ENCODE measurements at regions not wholly inside any gene's neighbourhood (a gene's known extent, or its start where the extent isn't known, plus 50 kb on each side); places are given as distances from the start of the nearest gene placed in this dataset.

- H3K27ac Mint-ChIP-seq, result peak overlapping the region; percentile 79
- H3K4me3 Mint-ChIP-seq, result peak overlapping the region; percentile 72
- H3K27me3 Mint-ChIP-seq (ENCODE audit: low read depth), result peaks cover 20% of the 10 kb centered on the region
- H3K9me3 Mint-ChIP-seq, result no peaks in the 10 kb centered on the region
- no peaks in the 10 kb centered on the region for H3K36me3 Mint-ChIP-seq (ENCODE audit: low read depth)
- peaks cover 45% of the 10 kb centered on the region for H3K4me1 Mint-ChIP-seq (ENCODE audit: low read depth)
Observed at GRCh38 chr2:64331114-64331645, 122.8 kb upstream of the LGALSL start.

- H3K4me1 Mint-ChIP-seq (ENCODE audit: low read depth), result peaks cover 37% of the 10 kb centered on the region
- H3K36me3 Mint-ChIP-seq (ENCODE audit: low read depth), result no peaks in the 10 kb centered on the region
- no peak overlapping the region for H3K27ac Mint-ChIP-seq
- no peak overlapping the region for H3K4me3 Mint-ChIP-seq
- peaks cover 25% of the 10 kb centered on the region for H3K27me3 Mint-ChIP-seq (ENCODE audit: low read depth)
- no peaks in the 10 kb centered on the region for H3K9me3 Mint-ChIP-seq
Observed at GRCh38 chr2:64331849-64332699, 121.9 kb upstream of the LGALSL start.

- Mint-ChIP-seq H3K27ac (no peak overlapping the region), H3K9me3 (no peaks in the 10 kb centered on the region), H3K4me1 (ENCODE audit: low read depth) (peaks cover 9% of the 10 kb centered on the region), H3K36me3 (ENCODE audit: low read depth) (no peaks in the 10 kb centered on the region), H3K27me3 (ENCODE audit: low read depth) (peaks cover 32% of the 10 kb centered on the region), H3K4me3 (no peak overlapping the region)
Observed at GRCh38 chr2:64336171-64336570, 117.8 kb upstream of the LGALSL start.

GRCh38 chr2:64337314-64337713, 116.6 kb upstream of the LGALSL start:
- H3K4me3 Mint-ChIP-seq, result no peak overlapping the region
- no peak overlapping the region for H3K27ac Mint-ChIP-seq
- H3K4me1 Mint-ChIP-seq (ENCODE audit: low read depth), result peaks cover 4% of the 10 kb centered on the region
- H3K27me3 Mint-ChIP-seq (ENCODE audit: low read depth), result peaks cover 32% of the 10 kb centered on the region
- no peaks in the 10 kb centered on the region for H3K36me3 Mint-ChIP-seq (ENCODE audit: low read depth)
- H3K9me3 Mint-ChIP-seq, result no peaks in the 10 kb centered on the region

- no peak overlapping the region for H3K27ac Mint-ChIP-seq
- peaks cover 4% of the 10 kb centered on the region for H3K4me1 Mint-ChIP-seq (ENCODE audit: low read depth)
- no peak overlapping the region for H3K4me3 Mint-ChIP-seq
- no peaks in the 10 kb centered on the region for H3K9me3 Mint-ChIP-seq
- no peaks in the 10 kb centered on the region for H3K36me3 Mint-ChIP-seq (ENCODE audit: low read depth)
- H3K27me3 Mint-ChIP-seq (ENCODE audit: low read depth), result peaks cover 28% of the 10 kb centered on the region
Observed at GRCh38 chr2:64338108-64338507, 115.9 kb upstream of the LGALSL start.

- no peak overlapping the region for H3K4me3 Mint-ChIP-seq
- no peaks in the 10 kb centered on the region for H3K36me3 Mint-ChIP-seq (ENCODE audit: low read depth)
- H3K27me3 Mint-ChIP-seq (ENCODE audit: low read depth), result peaks cover 32% of the 10 kb centered on the region
- no peak overlapping the region for H3K27ac Mint-ChIP-seq
- peaks cover 4% of the 10 kb centered on the region for H3K4me1 Mint-ChIP-seq (ENCODE audit: low read depth)
- no peaks in the 10 kb centered on the region for H3K9me3 Mint-ChIP-seq
Observed at GRCh38 chr2:64338910-64339500, 115.0 kb upstream of the LGALSL start.

- H3K9me3 Mint-ChIP-seq, result no peaks in the 10 kb centered on the region
- H3K4me3 Mint-ChIP-seq, result no peak overlapping the region
- H3K4me1 Mint-ChIP-seq (ENCODE audit: low read depth), result peaks cover 4% of the 10 kb centered on the region
- no peak overlapping the region for H3K27ac Mint-ChIP-seq
- H3K27me3 Mint-ChIP-seq (ENCODE audit: low read depth), result peaks cover 24% of the 10 kb centered on the region
- no peaks in the 10 kb centered on the region for H3K36me3 Mint-ChIP-seq (ENCODE audit: low read depth)
Observed at GRCh38 chr2:64341461-64341860, 112.5 kb upstream of the LGALSL start.

- Mint-ChIP-seq H3K4me1 (ENCODE audit: low read depth) (peaks cover 4% of the 10 kb centered on the region), H3K27me3 (ENCODE audit: low read depth) (peaks cover 25% of the 10 kb centered on the region), H3K36me3 (ENCODE audit: low read depth) (no peaks in the 10 kb centered on the region), H3K27ac (no peak overlapping the region), H3K9me3 (no peaks in the 10 kb centered on the region), H3K4me3 (no peak overlapping the region)
Observed at GRCh38 chr2:64342195-64343099, 111.5 kb upstream of the LGALSL start.

- no peaks in the 10 kb centered on the region for H3K9me3 Mint-ChIP-seq
- no peaks in the 10 kb centered on the region for H3K4me1 Mint-ChIP-seq (ENCODE audit: low read depth)
- no peak overlapping the region for H3K4me3 Mint-ChIP-seq
- H3K27ac Mint-ChIP-seq, result no peak overlapping the region
- peaks cover 26% of the 10 kb centered on the region for H3K27me3 Mint-ChIP-seq (ENCODE audit: low read depth)
- no peaks in the 10 kb centered on the region for H3K36me3 Mint-ChIP-seq (ENCODE audit: low read depth)
Observed at GRCh38 chr2:64344999-64345576, 108.9 kb upstream of the LGALSL start.

GRCh38 chr2:64345998-64346397, 108.0 kb upstream of the LGALSL start:
- H3K27ac Mint-ChIP-seq, result no peak overlapping the region
- no peaks in the 10 kb centered on the region for H3K36me3 Mint-ChIP-seq (ENCODE audit: low read depth)
- H3K4me3 Mint-ChIP-seq, result no peak overlapping the region
- H3K4me1 Mint-ChIP-seq (ENCODE audit: low read depth), result no peaks in the 10 kb centered on the region
- H3K9me3 Mint-ChIP-seq, result no peaks in the 10 kb centered on the region
- H3K27me3 Mint-ChIP-seq (ENCODE audit: low read depth), result peaks cover 19% of the 10 kb centered on the region

- no peaks in the 10 kb centered on the region for H3K36me3 Mint-ChIP-seq (ENCODE audit: low read depth)
- no peaks in the 10 kb centered on the region for H3K9me3 Mint-ChIP-seq
- no peaks in the 10 kb centered on the region for H3K4me1 Mint-ChIP-seq (ENCODE audit: low read depth)
- H3K4me3 Mint-ChIP-seq, result no peak overlapping the region
- H3K27ac Mint-ChIP-seq, result no peak overlapping the region
- peaks cover 17% of the 10 kb centered on the region for H3K27me3 Mint-ChIP-seq (ENCODE audit: low read depth)
Observed at GRCh38 chr2:64348386-64349130, 105.4 kb upstream of the LGALSL start.

- H3K27ac Mint-ChIP-seq, result no peak overlapping the region
- no peaks in the 10 kb centered on the region for H3K36me3 Mint-ChIP-seq (ENCODE audit: low read depth)
- H3K4me1 Mint-ChIP-seq (ENCODE audit: low read depth), result no peaks in the 10 kb centered on the region
- H3K27me3 Mint-ChIP-seq (ENCODE audit: low read depth), result peaks cover 18% of the 10 kb centered on the region
- no peaks in the 10 kb centered on the region for H3K9me3 Mint-ChIP-seq
- no peak overlapping the region for H3K4me3 Mint-ChIP-seq
Observed at GRCh38 chr2:64349131-64349530, 104.8 kb upstream of the LGALSL start.

- Mint-ChIP-seq H3K27me3 (ENCODE audit: low read depth) (peaks cover 25% of the 10 kb centered on the region), H3K27ac (no peak overlapping the region), H3K4me1 (ENCODE audit: low read depth) (no peaks in the 10 kb centered on the region), H3K9me3 (no peaks in the 10 kb centered on the region), H3K4me3 (no peak overlapping the region), H3K36me3 (ENCODE audit: low read depth) (no peaks in the 10 kb centered on the region)
Observed at GRCh38 chr2:64350996-64351395, 103.0 kb upstream of the LGALSL start.
